GM20000 (cell line): ENCODE measurements at regions not wholly inside any gene's neighbourhood (a gene's known extent, or its start where the extent isn't known, plus 50 kb on each side); places are given as distances from the start of the nearest gene placed in this dataset.

Experiments
- DNase-seq: peaks from one replicate; pipeline ENCODE4 v3.0.0; 2012; ENCODE audit warnings: low spot score
- CTCF ChIP-seq: IDR thresholded peaks from 2 replicates; pipeline ENCODE4 v1.5.1; 2012; ENCODE audit warnings: mild to moderate bottlenecking, control low read depth; ENCODE audit errors: extremely low read depth, missing control alignments

GRCh38 chr17:52244689-52245088 is 86.2 kb upstream of the CA10 start:
- TF ChIP-seq CTCF: no peak
- no peak for DNase-seq

GRCh38 chr17:52242268-52242667 is 83.8 kb upstream of the CA10 start:
- no peak for DNase-seq
- TF ChIP-seq CTCF: no peak

GRCh38 chr17:52237151-52237550 is 78.6 kb upstream of the CA10 start:
- no peak for DNase-seq
- no peak for TF ChIP-seq CTCF

GRCh38 chr17:52235516-52235915 is 77.0 kb upstream of the CA10 start:
- DNase-seq: no peak
- TF ChIP-seq CTCF: no peak

GRCh38 chr17:52233632-52234031 is 75.1 kb upstream of the CA10 start:
- no peak for DNase-seq
- TF ChIP-seq CTCF: no peak

- no peak for DNase-seq
- no peak for TF ChIP-seq CTCF
Observed at GRCh38 chr17:52233176-52233575, 74.7 kb upstream of the CA10 start.

GRCh38 chr17:52228823-52229222 is 70.3 kb upstream of the CA10 start:
- TF ChIP-seq CTCF: no peak
- DNase-seq: no peak
